ENCODE measurements at regions not wholly inside any gene's neighbourhood (a gene's known extent, or its start where the extent isn't known, plus 50 kb on each side); places are given as distances from the start of the nearest gene placed in this dataset.

- no peak for ATAC-seq
Observed at GRCh38 chr14:89629383-89629782, 212.3 kb upstream of the FOXN3 start.

GRCh38 chr14:89628521-89628920 is 211.5 kb upstream of the FOXN3 start:
- TF ChIP-seq CTCF (IDR thresholded peaks at IDR 0.05) (no peak), POLR2A (IDR thresholded peaks at IDR 0.05) (no peak)
- intact Hi-C loops (cut with DNase I) = no loop called here
- no peak for DNase-seq
- Histone ChIP-seq H3K27ac (no peak overlapping the region), H3K36me3 (no peaks in the 10 kb centered on the region), H3K27me3 (no peaks in the 10 kb centered on the region), H3K9me3 (no peaks in the 10 kb centered on the region), H3K4me3 (no peak overlapping the region), H3K4me1 (no peaks in the 10 kb centered on the region)
- WGBS (ENCODE audit: insufficient coverage, low coverage, low lambda C conversion rate, missing lambda C conversion rate) = 83% methylated on average over 4 of the region's 4 CpGs
- no peak for ATAC-seq

More at GRCh38 chr14:89629383-89629782, 212.3 kb upstream of the FOXN3 start:
- no peaks in the 10 kb centered on the region for H3K4me1 ChIP-seq
- WGBS (ENCODE audit: insufficient coverage, low coverage, low lambda C conversion rate, missing lambda C conversion rate) = 80% methylated on average over 8 of the region's 8 CpGs
- H3K36me3 ChIP-seq = no peaks in the 10 kb centered on the region
- TF ChIP-seq POLR2A (IDR thresholded peaks at IDR 0.05) = no peak
- TF ChIP-seq CTCF (IDR thresholded peaks at IDR 0.05) = no peak
- DNase-seq = no peak
- no peaks in the 10 kb centered on the region for H3K27me3 ChIP-seq
- intact Hi-C loops (cut with DNase I) = no loop called here
- H3K9me3 ChIP-seq = no peaks in the 10 kb centered on the region
- H3K27ac ChIP-seq = no peak overlapping the region
- no peak overlapping the region for H3K4me3 ChIP-seq

- intact Hi-C loops (cut with DNase I) = no loop called here
- H3K36me3 ChIP-seq = no peaks in the 10 kb centered on the region
- no peak overlapping the region for H3K27ac ChIP-seq
- no peaks in the 10 kb centered on the region for H3K4me1 ChIP-seq
- no peaks in the 10 kb centered on the region for H3K27me3 ChIP-seq
- ATAC-seq (no peak), DNase-seq (no peak)
- 67% methylated on average over 6 of the region's 6 CpGs for WGBS (ENCODE audit: insufficient coverage, low coverage, low lambda C conversion rate, missing lambda C conversion rate)
- no peak for TF ChIP-seq POLR2A (IDR thresholded peaks at IDR 0.05)
- no peak for TF ChIP-seq CTCF (IDR thresholded peaks at IDR 0.05)
- H3K9me3 ChIP-seq = no peaks in the 10 kb centered on the region
- no peak overlapping the region for H3K4me3 ChIP-seq
Observed at GRCh38 chr14:89626233-89626806, 209.3 kb upstream of the FOXN3 start.

- Histone ChIP-seq H3K9me3 (no peaks in the 10 kb centered on the region), H3K27ac (no peak overlapping the region), H3K4me3 (no peak overlapping the region), H3K36me3 (no peaks in the 10 kb centered on the region), H3K27me3 (no peaks in the 10 kb centered on the region), H3K4me1 (no peaks in the 10 kb centered on the region)
- 79% methylated on average over 4 of the region's 9 CpGs for WGBS (ENCODE audit: insufficient coverage, low coverage, low lambda C conversion rate, missing lambda C conversion rate)
- no peak for DNase-seq
- no peak for TF ChIP-seq POLR2A (IDR thresholded peaks at IDR 0.05)
- no peak for TF ChIP-seq CTCF (IDR thresholded peaks at IDR 0.05)
- no peak for ATAC-seq
- intact Hi-C loops (cut with DNase I) = no loop called here
Observed at GRCh38 chr14:89625731-89626232, 208.7 kb upstream of the FOXN3 start.

Measured in right lobe of liver (tissue), 6 donors.